RWPE1 (cell line): ENCODE measurements at regions not wholly inside any gene's neighbourhood (a gene's known extent, or its start where the extent isn't known, plus 50 kb on each side); places are given as distances from the start of the nearest gene placed in this dataset.
"Not testable (repeated sequence)": the region's sequence is repeated elsewhere in the genome, so short reads cannot be mapped to it uniquely, and the experiment has no call there.

ENCODE experiments used
- CTCF ChIA-PET: fragments of 350-600 bp; sonication (Branson Sonifier 250); formaldehyde crosslinking; extraction: SDS; loops from one replicate; lab custom pipeline; 2021; lab: Yijun Ruan, JAX
- POLR2A ChIA-PET: fragments of 400-600 bp; formaldehyde crosslinking; extraction: SDS; loops from one replicate; lab custom pipeline; 2020; ENCODE audit warnings: antibody characterized with exemption; ENCODE audit not compliant: low non-redundant PET; lab: Yijun Ruan, JAX
- DNase-seq: peaks from one replicate; pipeline ENCODE4 v3.0.0; 2012; ENCODE audit warnings: low spot score
- H3K27ac ChIP-seq: fragments of 450-650 bp; 2 replicates; pipeline ENCODE4 v1.5.1; 2017
- CTCF ChIP-seq: fragments of 450-650 bp; conservative IDR thresholded peaks from 2 replicates; pipeline ENCODE4 v1.5.1; 2017; ENCODE audit warnings: low read depth, mild to moderate bottlenecking

- CTCF ChIA-PET: interaction anchor here (0.6 to 0.7 kb wide), 2 partner anchors 8 to 344 kb away, joined by 3 to 5 read pairs; no protein-coding TSS in a partner anchor
- DNase-seq: no peak
- no peak for TF ChIP-seq CTCF
- POLR2A ChIA-PET: no interaction called here
- H3K27ac ChIP-seq: no peak overlapping the region
Observed at GRCh38 chr20:60101201-60101890, 143.1 kb downstream of the CDH26 start.

GRCh38 chr20:60101891-60102281, 143.7 kb downstream of the CDH26 start:
- no peak for DNase-seq
- no peak overlapping the region for H3K27ac ChIP-seq
- TF ChIP-seq CTCF: no peak
- ChIA-PET POLR2A (no interaction called here), CTCF (no interaction called here)

- TF ChIP-seq CTCF: no peak
- H3K27ac ChIP-seq: no peak overlapping the region
- ChIA-PET CTCF (interaction anchor here (0.6 kb wide), 1 partner anchor 20 kb away, joined by 3 read pairs; no protein-coding TSS in a partner anchor), POLR2A (no interaction called here)
- no peak for DNase-seq
Observed at GRCh38 chr20:60102665-60103210, 144.5 kb downstream of the CDH26 start.

- DNase-seq: no peak
- POLR2A ChIA-PET: no interaction called here
- no peak for TF ChIP-seq CTCF
- no peak overlapping the region for H3K27ac ChIP-seq
- CTCF ChIA-PET: interaction anchor here (1.0 kb wide), 1 partner anchor 32 kb away, joined by 3 read pairs; no protein-coding TSS in a partner anchor
Observed at GRCh38 chr20:60104993-60105803, 147.0 kb downstream of the CDH26 start.

GRCh38 chr20:60106186-60106585, 148.0 kb downstream of the CDH26 start:
- DNase-seq, H3K27ac ChIP-seq, CTCF ChIA-PET, POLR2A ChIA-PET: not testable (repeated sequence)

- no peak for TF ChIP-seq CTCF
- DNase-seq: no peak
- CTCF ChIA-PET: interaction anchor here (0.6 to 0.8 kb wide), 2 partner anchors 61 to 268 kb away, joined by 3 to 4 read pairs; no protein-coding TSS in a partner anchor
- H3K27ac ChIP-seq: no peak overlapping the region
- POLR2A ChIA-PET: no interaction called here
Observed at GRCh38 chr20:60107621-60108390, 149.6 kb downstream of the CDH26 start.
